Thyroid gland (tissue), 4 donors: ENCODE measurements at regions not wholly inside any gene's neighbourhood (a gene's known extent, or its start where the extent isn't known, plus 50 kb on each side); places are given as distances from the start of the nearest gene placed in this dataset.

Experiments
- CTCF ChIP-seq, 6 experiments: fragments of 200-600 bp in 3 of 6; fragments of 450-650 bp in 3 of 6; sonication (generic) in 3 of 6; IDR thresholded peaks; one replicate each; pipeline ENCODE4 v1.5.1; 2016 to 2019; ENCODE audit warnings: antibody characterized with exemption in 6 of 6, mild to moderate bottlenecking in 2 of 6, inconsistent platforms in 1 of 6, moderate library complexity in 1 of 6
- POLR2A ChIP-seq, 2 donors: fragments of 450-650 bp; IDR thresholded peaks; one replicate each; pipeline ENCODE4 v1.6.1; 2017; ENCODE audit warnings: antibody characterized with exemption in 2 of 2, mild to moderate bottlenecking in 2 of 2, moderate library complexity in 1 of 2

GRCh38 chr4:122038896-122039295, 87.0 kb upstream of the TRPC3 start:
- TF ChIP-seq POLR2A (IDR thresholded peaks at IDR 0.05) (no peak), CTCF (IDR thresholded peaks at IDR 0.05) (no peak)
